Amygdala (tissue), 56 donors: ENCODE measurements at regions not wholly inside any gene's neighbourhood (a gene's known extent, or its start where the extent isn't known, plus 50 kb on each side); places are given as distances from the start of the nearest gene placed in this dataset.

Experiments used
- DNase-seq, 56 donors: peaks; one replicate each; lab custom pipeline; 2025; lab: John Stamatoyannopoulos, UW

GRCh38 chr16:6949240-6949639 lies 383.4 kb upstream of the RBFOX1 start:
- DNase-seq = no peak

- DNase-seq = peak in 4 of 56 donors; percentile 1 to 35 (median 9)
Observed at GRCh38 chr16:6947291-6947690, 385.4 kb upstream of the RBFOX1 start.

GRCh38 chr16:6946802-6947201 lies 385.8 kb upstream of the RBFOX1 start:
- DNase-seq = no peak

- no peak for DNase-seq
Observed at GRCh38 chr16:6946106-6946505, 386.5 kb upstream of the RBFOX1 start.

- DNase-seq = no peak
Observed at GRCh38 chr16:6940968-6941367, 391.7 kb upstream of the RBFOX1 start.

GRCh38 chr16:6937641-6938040 lies 395.0 kb upstream of the RBFOX1 start:
- DNase-seq = no peak

- DNase-seq = no peak
Observed at GRCh38 chr16:6932871-6933385, 399.7 kb upstream of the RBFOX1 start.

- DNase-seq = no peak
Observed at GRCh38 chr16:6929868-6930267, 402.8 kb upstream of the RBFOX1 start.

- DNase-seq = no peak
Observed at GRCh38 chr16:6926762-6927161, 405.9 kb upstream of the RBFOX1 start.

GRCh38 chr16:6926341-6926740 lies 406.3 kb upstream of the RBFOX1 start:
- no peak for DNase-seq

- DNase-seq = no peak
Observed at GRCh38 chr16:6918646-6919045, 414.0 kb upstream of the RBFOX1 start.

GRCh38 chr16:6916946-6917345 lies 415.7 kb upstream of the RBFOX1 start:
- no peak for DNase-seq

GRCh38 chr16:6913566-6913965 lies 419.1 kb upstream of the RBFOX1 start:
- DNase-seq = peak in 2 of 56 donors; percentile 0 to 9

- no peak for DNase-seq
Observed at GRCh38 chr16:6910301-6910700, 422.3 kb upstream of the RBFOX1 start.

GRCh38 chr16:6905601-6906000 lies 427.0 kb upstream of the RBFOX1 start:
- DNase-seq = peak in 1 of 56 donors; percentile 2

GRCh38 chr16:6903671-6904070 lies 429.0 kb upstream of the RBFOX1 start:
- no peak for DNase-seq

- no peak for DNase-seq
Observed at GRCh38 chr16:6898896-6899295, 433.7 kb upstream of the RBFOX1 start.

- DNase-seq = no peak
Observed at GRCh38 chr16:6897876-6898485, 434.7 kb upstream of the RBFOX1 start.

- no peak for DNase-seq
Observed at GRCh38 chr16:6892966-6893365, 439.7 kb upstream of the RBFOX1 start.

- DNase-seq = no peak
Observed at GRCh38 chr16:6891496-6891895, 441.1 kb upstream of the RBFOX1 start.

GRCh38 chr16:6888531-6888930 lies 444.1 kb upstream of the RBFOX1 start:
- DNase-seq = no peak

GRCh38 chr16:6884002-6884401 lies 448.6 kb upstream of the RBFOX1 start:
- DNase-seq = peak in 8 of 56 donors; percentile 1 to 21 (median 7)

GRCh38 chr16:6880263-6880662 lies 452.4 kb upstream of the RBFOX1 start:
- no peak for DNase-seq
